HG03097 (cell line): ENCODE measurements at regions not wholly inside any gene's neighbourhood (a gene's known extent, or its start where the extent isn't known, plus 50 kb on each side); places are given as distances from the start of the nearest gene placed in this dataset.

Source experiments
- ATAC-seq: cut with Tn5 transposase; IDR thresholded peaks from one replicate; pipeline ENCODE4 v1.9.1; 2021; ENCODE audit not compliant: unreplicated experiment, low FRiP score

- no peak for ATAC-seq
Observed at GRCh38 chr9:89803403-89803802, 198.6 kb downstream of the GADD45G start.

DNA sequence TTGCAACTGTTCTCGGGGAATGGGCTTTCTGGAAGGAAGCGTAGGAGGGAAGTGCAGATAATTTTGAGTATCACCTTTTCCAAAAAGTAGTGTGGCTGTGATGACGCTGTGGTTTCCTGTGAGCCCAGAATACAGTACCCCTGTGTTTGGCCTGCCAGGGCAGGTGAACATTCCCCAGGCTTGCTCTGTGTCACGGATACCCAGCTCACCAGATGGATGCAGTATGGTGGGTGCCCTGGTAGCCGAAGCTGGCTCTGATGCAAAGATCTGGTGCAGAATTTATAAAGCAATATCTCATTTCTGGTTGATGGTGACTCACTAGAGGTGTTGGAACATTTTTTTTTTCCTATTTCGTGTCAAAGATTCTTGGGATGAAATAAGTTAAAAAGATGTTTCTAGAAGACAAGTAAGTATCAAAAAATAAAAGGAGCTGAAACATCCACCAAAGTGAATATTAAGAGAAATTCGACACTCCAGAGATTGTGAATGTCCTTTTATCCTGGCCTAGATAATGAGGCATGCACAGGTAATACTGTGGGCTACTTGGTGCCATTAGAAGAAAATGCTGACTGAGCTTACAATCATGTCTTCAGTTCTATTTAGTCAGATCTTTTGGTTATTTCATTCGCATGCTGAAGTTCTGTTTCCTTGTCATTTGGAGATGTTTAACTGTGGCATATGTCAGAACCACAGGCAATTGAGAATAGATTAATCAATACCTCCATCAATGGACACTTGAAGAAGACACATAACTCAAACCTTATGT is 200.1 kb downstream of the GADD45G start:
- no peak for ATAC-seq

- no peak for ATAC-seq
Observed at GRCh38 chr9:89805571-89806292, 200.9 kb downstream of the GADD45G start.

DNA sequence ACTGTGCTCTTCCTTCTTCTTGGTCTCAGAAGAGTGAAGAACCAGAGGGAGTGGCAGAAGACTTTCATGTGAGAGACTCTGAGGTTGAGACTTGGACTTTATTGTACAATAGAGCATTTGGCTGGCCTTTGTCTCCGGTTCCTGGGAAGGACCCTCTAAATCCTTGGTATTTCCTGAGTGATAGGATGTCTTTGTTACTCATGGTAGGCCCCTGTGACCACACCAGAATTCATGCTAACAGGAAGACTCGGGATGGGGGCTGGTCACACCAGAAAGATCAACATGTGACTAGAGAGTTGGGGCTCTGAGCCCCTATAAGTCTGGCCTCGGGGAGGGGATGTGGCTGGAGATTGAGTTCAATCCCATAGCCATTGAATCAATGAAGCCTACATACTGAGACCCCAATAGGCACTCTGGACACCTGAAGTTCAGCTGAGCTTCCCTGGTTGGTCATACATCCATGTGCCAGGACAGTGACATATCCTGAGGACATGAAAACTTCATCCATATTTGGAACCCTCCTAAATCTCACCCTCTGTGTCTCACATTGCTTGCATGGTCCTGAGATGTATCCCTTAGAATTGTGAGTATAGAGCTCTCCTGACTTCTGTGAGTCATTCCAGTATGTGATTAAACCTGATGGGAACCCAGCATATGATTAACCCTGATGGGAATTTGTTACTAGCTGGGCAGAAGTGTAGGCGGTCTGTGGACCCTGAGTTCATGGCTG is 201.7 kb downstream of the GADD45G start:
- ATAC-seq, result no peak

GRCh38 chr9:89807101-89807395 is 202.2 kb downstream of the GADD45G start:
- no peak for ATAC-seq

DNA sequence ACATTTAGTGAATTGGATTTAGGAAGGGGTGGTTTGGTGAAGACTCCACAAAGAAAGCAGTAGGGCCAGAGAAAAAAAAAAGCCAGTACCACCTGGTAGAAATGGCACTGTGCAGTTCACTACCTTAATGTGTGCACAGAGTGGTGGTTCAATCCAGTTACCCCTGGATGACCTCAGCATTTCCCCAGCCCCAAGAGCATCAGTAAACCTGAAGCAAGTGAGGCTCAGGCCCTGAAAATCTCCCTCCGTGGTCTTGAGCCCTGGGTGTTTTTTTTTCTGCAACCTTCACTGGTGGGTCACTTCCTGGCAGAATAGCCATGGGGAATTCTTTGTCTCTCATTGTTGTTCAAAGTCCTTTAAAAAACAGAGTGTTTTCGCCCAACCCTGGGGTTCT is 202.9 kb downstream of the GADD45G start:
- no peak for ATAC-seq

DNA sequence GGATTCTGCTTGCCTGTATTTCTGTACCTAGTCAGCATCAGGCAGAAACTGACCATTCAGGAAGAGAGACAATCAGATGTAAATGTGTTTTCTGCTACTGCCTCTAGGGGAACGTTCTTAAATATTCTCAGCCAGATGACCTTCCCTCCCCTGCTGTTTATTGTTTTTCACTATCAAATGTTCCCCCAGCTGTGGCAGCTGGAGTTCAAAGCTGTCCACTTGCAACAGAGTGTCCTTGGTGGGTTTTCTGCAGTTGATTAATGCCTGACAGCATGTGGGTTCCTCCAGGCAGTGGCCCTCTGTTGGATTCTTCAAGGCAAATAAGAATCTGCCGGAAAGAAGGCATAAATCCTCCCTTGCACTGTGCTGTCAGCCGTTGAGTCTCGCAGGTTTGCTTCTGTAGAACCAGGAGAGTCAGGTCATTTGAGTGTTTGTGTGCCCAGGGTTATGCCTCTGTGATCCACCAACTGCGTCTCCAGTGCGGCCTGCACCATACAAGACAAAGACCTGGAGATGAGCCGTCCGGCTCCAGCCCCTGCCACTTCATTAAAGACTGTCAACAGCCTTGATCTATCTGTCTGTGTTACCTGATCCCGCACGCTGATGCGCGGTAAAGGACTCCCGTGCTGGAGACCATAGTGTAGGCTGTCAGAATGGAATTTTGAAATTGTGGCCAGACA is 203.4 kb downstream of the GADD45G start:
- no peak for ATAC-seq

DNA sequence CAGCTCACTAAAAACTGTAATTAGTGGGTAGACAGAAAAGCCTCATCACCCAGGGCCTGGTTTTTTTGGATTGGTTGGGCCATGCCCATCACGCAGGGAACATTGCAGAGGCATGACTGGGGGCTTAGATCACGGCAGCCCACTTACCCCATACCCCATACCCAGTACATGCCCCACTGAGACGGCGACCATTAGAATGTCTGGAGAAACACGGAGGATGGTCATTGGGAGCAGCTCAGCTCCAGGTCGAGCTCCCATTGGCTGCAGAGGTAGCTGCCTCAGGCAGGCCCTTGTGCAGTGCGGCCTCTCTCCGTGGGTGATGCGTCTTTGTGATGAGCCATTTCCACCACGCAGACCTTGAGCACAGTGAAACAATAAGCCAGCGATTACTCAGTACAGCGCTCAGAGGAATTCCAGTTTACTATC is 204.0 kb downstream of the GADD45G start:
- no peak for ATAC-seq

GRCh38 chr9:89810431-89810830 is 205.6 kb downstream of the GADD45G start:
- ATAC-seq, result no peak

GRCh38 chr9:89811356-89811755 is 206.5 kb downstream of the GADD45G start:
- ATAC-seq, result no peak

DNA sequence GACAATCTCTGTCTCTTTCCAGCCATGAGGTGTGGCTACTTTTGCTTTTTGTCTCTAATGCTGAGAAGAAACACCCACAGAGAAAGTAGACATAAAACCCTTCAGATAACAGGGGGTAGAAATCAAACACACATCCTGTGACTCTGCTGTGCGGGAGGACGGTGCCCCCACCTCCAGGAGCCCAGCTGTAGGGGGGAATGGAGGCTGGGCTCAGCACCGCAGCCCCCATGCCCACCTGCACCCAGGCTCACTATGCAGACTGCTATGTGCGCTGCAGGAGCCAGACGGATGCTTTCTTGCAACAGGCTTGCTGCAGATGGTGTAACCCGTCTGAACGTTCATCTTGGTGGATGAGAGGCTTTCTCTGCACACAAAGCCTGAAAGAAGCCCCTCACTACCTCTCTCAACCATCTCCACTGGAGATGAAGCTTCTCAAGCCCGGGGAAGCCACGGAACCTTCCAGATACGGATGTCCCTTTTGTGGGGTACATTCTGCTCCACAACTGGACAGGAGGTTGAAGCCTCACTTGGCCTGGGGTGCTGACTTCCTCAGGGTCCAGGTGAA is 207.2 kb downstream of the GADD45G start:
- ATAC-seq, result no peak

DNA sequence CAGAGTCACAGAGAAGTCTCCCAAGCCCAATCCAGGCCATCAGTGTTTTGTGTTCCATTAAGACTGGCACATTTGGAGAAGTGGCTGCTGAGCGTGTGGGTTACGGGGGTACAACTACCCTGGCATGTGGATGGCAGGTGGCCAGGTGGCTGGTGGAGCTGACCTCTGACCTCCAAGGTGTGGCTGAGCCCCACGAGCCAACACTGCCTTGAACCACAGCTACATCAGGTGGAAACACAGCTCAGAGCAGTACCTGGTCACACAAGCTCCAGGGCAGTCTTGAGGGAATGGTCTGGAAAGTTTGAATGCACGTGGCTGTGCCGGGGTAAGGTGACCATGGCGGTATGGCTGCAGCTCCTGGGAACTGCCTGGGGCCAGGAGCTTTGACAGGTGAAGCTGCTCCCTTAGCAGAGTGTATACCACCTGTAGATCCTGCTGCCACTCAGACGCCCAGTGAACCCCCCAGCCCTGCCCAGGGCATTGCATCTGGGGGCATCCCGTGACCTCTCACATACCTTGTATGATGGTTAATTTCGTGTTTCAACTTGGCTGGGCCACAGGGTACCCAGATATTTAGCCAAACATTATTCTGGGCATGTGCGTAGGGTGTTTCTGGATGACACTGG is 207.9 kb downstream of the GADD45G start:
- ATAC-seq, result no peak

DNA sequence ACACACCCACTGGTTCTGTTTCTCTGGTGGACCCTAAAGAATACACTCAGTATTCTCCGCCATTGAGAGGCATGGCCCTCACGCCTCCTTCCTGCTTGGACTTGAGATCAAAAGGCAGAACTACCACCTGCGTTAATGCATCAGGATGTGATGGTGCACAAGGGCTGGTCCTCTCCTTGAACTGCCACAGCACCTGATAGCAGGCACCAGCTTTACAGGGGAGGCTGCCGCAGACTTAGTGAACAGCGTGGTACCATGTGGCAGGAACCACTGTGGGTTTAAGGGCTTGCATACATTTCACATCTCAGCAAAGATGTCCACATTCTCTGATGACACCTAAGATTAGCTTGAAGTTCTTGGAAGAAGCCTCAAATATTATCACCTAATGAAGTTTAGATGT is 208.7 kb downstream of the GADD45G start:
- ATAC-seq, result no peak

DNA sequence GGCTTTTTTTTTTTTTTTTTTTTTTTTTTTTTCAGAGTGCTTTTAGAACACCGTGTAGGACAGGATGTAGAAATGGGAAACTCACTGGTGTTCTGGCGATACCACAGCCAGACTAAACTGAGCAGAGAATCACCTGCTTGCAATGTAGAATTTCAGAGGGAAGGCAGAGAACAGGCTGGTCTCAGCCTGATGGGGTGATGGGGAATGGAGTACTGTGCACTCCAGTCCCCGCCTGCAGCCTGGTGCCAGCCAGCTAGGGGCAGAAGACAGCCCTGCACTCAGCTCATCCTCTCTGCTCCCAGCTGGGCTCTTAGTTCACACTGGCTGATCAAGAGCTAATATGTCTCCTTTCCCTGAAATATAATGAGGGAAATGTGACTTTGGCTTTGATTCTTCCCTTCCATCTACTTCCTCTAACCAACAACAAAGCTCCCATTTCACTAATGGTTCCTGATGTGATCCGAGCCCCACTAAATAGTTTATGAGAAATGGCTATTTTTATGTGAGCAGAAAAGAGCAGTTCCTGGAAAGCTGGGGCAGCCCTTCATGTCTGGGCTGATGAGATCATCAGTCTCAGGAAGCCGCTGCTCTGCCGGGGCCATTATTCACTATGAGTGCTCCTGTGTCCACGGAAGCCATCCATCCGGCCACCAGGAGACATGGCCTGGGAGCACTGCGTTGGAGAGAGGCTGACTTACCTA is 209.7 kb downstream of the GADD45G start:
- ATAC-seq, result no peak

DNA sequence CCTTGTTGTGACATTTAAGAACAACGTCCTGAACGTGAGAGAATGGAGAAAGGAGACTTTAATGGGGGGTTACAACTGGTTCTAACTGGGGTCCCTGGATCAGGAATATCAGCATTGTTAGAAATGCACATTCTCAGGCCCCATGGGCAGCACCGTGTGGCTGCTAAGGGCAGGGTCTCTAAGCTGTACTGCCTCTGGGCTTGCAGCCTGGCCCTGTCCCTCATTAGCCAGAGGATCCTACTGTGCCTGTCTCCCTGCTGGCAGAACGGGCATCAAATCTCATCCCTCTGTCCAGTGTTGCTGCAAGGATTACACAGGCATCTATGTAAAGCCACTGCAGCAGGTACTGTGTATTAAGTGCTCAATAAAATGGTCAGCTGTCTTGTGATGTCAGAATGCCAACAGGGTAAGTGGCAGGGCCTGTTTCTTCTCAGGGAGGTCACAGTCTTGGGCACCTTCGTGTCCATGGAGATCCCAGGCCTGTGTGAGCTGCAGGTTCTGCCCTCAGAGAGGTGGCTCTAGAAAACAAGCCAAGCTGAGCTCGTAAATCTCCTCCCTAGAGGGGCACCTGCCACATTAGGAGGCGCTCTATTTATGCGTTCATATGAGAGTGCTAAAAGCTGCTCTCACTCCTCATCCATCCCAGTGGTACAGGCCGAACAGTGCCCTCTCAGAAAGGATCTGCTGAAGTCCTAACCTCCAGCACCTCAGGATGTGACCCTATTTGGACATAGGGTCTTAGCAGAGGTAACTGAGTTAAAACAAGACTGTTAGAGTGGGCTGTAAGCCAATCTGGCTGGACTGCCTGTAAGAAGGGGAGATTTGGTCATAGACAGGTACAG is 210.5 kb downstream of the GADD45G start:
- peak; percentile 12 for ATAC-seq

- ATAC-seq, result peak; percentile 84
Observed at GRCh38 chr9:89815903-89816573, 211.2 kb downstream of the GADD45G start.

- ATAC-seq, result no peak
Observed at GRCh38 chr9:89817151-89817950, 212.5 kb downstream of the GADD45G start.

- ATAC-seq, result no peak
Observed at GRCh38 chr9:89820337-89820736, 215.5 kb downstream of the GADD45G start.
